Panc1 (cell line): ENCODE measurements at regions not wholly inside any gene's neighbourhood (a gene's known extent, or its start where the extent isn't known, plus 50 kb on each side); places are given as distances from the start of the nearest gene placed in this dataset.

Experiments
- CTCF ChIP-seq: fragments of 450-650 bp; IDR thresholded peaks from 2 replicates; pipeline ENCODE4 v1.5.1; 2017; ENCODE audit warnings: mild to moderate bottlenecking
- REST ChIP-seq, 2 experiments: IDR thresholded peaks; 2 replicates each; pipeline ENCODE4 v1.6.1; 2011 to 2012; ENCODE audit warnings: low read depth in 2 of 2, control low read depth in 1 of 2, low read length in 1 of 2, mild to moderate bottlenecking in 1 of 2, moderate library complexity in 1 of 2; ENCODE audit not compliant: insufficient read depth in 1 of 2
- SIN3A ChIP-seq: IDR thresholded peaks from 2 replicates; pipeline ENCODE4 v1.6.1; 2012; ENCODE audit warnings: low read depth, mild to moderate bottlenecking, low read length, moderate library complexity, borderline replicate concordance; ENCODE audit not compliant: insufficient read depth

DNA sequence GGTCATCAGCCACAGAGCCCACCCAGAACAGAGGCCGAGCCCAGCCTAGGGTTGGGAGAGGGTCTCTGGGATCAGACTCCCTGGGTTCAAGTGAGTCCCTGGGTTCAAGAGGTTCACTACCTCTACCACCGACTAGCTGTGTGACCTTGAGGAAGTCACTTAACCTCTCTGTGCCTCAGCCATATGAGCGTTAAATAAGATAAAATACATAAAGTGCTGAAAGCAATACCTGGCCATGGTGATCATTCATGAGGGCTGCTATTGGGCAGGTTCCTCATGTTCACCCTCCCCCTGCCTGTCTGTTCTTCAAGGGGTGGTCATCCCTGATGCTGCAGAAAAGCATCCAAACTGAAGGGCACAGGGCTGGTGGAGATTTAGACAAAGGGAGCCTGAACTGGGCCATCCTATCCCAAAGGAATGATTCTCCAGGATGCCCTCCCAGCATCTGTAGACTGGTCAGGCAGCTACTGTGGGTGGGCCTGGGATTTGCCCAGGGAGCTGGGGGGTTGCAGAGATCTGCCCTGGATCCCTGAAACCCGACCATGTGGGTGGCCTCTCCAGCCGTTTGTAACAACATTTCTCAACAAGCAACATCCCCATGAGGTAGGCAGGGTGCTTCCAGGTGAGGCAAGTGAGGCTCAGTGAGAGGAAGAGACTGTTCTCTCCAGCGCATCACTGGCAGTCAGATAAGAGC lies 196.6 kb downstream of the MATN1 start:
- TF ChIP-seq CTCF: no peak
- TF ChIP-seq SIN3A: no peak
- no peak for TF ChIP-seq REST (IDR thresholded peaks at IDR 0.05; ENCODE audit: insufficient read depth in 1 of 2, low read depth in 2 of 2, low read length in 1 of 2)
